ENCODE measurements at regions not wholly inside any gene's neighbourhood (a gene's known extent, or its start where the extent isn't known, plus 50 kb on each side); places are given as distances from the start of the nearest gene placed in this dataset.
"Not testable (repeated sequence)": the region's sequence is repeated elsewhere in the genome, so short reads cannot be mapped to it uniquely, and the experiment has no call there.

DNA sequence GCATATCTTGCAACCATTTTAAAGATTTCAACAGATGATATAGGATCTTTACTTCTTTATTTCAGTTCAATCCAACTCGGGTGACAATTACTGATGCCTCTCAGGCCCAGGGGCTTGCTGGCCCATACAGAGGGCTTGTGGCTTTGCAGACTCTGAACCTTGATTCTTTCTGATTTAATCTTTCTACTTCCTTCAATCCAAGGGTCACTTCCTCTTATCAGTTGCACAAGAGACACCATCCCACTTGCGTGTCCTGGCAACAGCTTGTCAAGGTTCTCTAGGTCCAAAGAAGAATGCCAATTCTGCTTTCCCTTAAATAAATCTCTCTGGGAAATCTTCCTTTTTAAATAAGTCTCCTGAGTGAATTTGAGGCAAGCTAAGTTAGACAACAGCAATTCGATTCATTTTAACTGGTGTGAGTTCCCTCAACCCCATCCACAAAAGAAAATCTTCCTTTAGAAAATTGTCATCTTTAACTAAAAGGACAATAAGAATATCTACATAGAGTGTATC lies 75.1 kb upstream of the KIF2A start:
- not testable (repeated sequence) for DNase-seq (ENCODE audit: low read depth)

DNA sequence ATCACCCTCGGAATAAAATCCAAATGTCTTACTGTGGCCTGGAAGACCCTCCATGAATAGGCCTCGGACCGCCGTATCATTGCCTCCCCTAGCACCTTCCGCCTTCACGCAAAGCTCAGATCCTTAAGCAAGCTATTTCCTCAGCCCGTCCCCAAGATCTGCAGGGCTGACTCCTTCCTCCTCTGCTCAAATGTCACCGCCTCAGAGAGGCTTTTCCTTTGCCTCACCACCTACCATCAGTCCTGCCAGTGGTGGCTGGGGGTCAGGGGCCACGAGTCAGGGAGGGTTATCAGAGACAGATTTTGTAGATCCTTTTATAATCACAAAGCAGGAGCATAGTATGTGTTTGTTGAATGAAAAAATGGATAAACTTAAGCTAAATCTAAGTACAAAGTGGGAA lies 74.4 kb upstream of the KIF2A start:
- no peak for DNase-seq (ENCODE audit: low read depth)

DNA sequence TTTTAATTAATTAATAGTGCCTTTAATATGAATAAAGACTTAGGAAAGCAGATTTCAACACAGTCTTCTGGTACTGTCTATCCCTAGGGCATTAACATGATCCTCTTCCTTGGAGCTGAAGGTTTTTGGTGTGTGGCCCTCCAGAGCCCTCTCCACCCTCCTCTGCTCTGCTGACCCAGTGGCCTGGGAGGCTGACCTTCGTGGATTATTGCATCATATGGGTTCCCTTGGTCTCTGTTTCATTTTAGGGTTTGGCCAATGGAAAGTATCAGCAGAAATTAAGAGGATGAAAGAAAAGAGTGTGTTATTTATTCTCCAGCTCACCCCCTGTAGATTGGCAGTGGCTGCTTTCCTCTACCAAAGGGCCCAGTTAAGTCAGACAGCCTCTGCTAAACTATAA lies 73.8 kb upstream of the KIF2A start:
- not testable (repeated sequence) for DNase-seq (ENCODE audit: low read depth)

DNA sequence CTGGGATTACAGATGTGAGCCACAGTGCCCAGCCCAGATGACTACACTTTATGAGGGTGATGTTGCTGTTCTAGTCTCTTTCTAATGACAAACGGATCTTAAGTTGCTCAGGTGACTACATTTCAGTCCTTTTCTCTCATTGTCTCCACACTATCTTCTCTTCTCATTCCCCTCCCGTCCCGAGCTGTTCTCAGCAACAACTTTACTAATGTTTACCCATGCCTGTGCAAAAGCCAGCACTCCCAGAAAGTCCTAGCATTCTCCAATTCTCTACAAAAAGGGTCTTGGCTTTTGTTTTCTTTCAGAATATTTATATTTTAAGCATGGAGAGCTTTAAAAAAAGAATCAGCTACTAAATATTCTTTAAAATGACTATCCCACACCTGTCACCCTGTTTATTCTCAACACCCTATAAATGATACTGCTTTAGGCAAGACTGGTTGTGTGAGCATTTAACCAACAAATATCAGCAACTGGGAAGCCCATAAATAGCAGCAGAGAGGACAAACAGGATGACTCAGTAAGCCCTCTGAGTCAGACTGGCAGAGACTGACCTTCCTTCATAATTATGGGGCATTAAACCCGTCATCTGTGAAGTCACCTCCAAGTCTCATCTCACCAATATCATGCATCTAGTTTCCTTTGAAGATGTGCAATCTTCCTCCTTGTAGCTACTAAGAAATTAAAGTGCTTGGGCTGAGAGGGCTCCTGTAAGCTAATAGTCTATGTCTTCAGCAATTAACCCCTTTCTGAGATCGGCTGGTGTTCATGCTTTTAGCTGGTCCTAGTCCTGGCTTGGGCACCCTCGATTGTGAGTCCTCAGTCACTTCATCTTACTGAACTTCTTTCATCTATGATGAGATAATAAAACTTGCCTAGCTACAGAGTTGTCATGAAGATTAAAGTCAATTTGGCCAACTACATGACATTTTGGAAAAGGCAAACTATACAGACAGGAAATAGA lies 72.6 kb upstream of the KIF2A start:
- peak; percentile 55 for DNase-seq (ENCODE audit: low read depth)

DNA sequence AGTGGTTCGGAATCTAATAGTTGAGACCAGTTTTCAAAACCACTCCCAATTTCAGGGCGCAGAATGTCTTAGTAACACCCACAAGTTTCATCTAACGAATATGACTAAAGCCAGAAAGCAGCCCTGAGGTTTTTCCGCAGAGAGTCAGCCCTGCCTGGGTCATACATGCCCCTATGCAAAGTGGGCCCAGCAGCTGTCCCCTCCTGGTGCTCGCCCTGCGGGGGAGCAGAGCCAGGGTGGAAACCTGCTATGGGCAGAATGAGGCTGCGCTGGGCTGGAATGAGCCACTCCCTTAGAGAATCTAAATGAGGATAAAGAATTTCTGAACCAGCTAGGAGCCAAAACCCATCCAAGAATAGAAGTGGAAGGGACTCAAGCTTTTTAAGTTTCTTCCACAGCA lies 69.4 kb upstream of the KIF2A start:
- not testable (repeated sequence) for DNase-seq (ENCODE audit: low read depth)

DNA sequence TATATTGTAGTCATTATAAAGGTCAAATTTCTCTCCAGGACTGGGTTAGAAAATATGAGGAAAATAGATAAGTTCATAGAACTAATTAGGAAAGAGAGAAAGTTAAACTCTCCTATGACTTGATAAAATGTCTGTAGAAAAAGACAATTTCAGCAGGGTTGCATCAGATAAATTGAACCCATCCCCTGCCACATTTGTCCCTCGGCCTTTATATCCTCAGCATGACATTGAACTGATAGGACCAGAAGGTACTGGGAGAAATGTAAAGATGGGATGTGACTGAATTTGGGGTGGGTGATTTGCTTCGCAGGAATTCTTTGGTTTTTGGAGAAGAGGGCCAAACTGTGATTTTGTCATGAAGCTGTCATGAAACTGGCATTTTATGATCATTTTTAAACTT lies 68.1 kb upstream of the KIF2A start:
- not testable (repeated sequence) for DNase-seq (ENCODE audit: low read depth)

DNA sequence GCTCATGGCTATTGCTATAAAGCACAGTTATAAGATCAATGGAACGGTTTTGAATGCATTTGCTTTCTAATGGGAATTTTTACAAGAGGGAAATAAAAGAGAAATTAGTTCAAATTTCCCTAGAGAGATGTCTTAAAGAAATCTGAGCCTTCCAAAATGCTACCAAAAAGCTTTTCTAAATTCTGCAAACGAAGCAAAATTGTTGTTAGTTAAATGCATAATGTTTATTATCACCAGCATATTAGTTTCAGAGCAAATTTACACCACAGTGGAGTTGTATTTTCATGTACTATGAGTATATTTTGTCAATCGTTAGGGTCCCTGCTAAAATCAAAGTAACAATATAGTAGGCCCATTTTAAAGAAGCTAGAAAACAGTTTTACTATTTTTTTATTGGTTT lies 67.4 kb upstream of the KIF2A start:
- not testable (repeated sequence) for DNase-seq (ENCODE audit: low read depth)

DNA sequence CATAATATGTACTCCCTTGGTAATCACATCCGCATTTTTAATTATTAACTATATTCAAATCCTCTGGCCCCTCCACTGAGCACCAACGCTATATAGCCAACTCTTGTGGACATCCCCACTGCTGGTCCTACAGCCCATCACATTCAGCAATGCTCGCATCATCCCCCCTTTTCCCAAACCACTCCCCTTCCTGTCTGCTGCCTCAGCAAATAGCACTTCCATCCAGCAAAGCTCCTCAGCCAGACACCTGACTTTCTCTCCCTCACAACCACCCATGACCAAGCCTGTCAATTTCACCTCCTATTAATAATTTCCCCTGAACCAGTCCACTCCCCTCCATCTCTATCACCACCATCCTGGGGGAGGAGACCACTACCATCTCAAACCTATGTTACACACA lies 65.5 kb upstream of the KIF2A start:
- DNase-seq (ENCODE audit: low read depth), result not testable (repeated sequence)

DNA sequence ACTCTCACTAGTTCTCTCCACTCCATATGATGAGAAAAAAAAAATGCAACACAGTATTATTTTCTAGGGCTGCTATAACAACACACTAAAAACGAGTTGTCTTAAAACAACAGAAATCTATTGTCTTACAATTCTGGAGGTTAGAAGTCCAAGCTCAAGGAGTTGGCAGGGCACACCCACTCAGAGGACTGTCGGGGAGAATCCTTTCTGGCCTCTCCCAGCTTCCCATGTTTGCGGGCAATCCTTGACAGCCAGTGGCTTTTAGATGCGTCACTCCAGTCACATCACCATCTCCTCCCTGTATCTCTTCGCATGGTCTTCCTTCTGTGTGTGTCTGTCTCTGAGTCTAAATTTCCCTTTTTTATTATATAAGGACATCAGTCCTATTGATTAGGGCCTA lies 64.0 kb upstream of the KIF2A start:
- DNase-seq (ENCODE audit: low read depth), result not testable (repeated sequence)

DNA sequence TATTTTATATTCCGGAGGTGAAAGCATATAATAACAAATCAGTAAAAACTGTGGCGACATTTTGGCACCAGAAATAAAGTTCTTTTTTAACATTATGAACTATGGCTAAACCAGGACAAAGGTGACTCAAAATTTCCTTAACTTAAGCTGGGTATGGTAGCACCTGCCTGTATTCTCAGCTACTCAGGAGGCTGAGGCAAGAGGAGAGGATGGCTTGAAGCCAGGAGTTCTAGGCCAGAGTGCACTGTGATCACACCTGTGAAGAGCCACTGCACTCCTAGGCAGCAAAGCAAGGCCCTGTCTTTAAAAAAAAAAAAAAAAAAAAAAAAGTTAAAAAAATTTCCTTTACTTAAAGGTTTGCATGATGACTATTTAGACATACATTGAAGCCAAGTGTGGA lies 63.0 kb upstream of the KIF2A start:
- DNase-seq (ENCODE audit: low read depth), result not testable (repeated sequence)

DNA sequence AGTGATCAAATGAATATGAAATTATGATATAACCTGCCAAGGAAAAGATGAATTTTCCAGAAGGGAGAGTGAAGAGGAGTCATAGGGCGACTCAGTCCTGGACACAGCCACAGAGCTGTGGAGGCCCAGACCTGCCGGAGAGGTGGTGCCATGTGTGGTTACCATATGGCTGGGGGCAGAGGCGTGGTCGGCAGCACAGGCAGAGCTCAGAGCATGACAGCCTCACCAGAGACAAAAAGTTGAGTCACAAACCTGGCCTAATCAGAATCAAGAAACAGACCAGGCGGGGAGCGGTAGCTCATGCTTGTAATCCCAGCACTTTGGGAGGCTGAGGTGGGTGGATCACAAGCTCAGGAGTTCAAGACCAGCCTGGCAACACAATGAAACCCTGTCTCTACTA lies 57.8 kb upstream of the KIF2A start:
- not testable (repeated sequence) for DNase-seq (ENCODE audit: low read depth)

DNA sequence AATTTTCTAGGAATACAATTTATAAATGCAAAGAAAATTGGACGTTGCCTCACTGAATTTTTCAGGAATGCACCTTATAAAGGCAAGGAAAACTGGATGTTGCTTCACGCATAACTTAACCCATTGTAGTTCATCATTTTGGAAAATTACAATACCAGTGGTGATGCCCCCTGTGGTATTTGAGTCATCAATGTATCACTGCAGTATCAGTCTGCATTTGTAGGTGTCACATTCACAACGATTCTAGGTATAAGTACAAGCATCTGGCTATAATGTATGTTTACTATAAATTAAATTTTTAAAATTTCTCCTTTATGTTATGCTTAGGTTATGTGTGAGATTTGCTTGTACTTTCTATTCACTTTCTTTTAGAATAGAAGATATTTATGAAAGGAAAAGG lies 55.9 kb upstream of the KIF2A start:
- DNase-seq (ENCODE audit: low read depth), result not testable (repeated sequence)

DNA sequence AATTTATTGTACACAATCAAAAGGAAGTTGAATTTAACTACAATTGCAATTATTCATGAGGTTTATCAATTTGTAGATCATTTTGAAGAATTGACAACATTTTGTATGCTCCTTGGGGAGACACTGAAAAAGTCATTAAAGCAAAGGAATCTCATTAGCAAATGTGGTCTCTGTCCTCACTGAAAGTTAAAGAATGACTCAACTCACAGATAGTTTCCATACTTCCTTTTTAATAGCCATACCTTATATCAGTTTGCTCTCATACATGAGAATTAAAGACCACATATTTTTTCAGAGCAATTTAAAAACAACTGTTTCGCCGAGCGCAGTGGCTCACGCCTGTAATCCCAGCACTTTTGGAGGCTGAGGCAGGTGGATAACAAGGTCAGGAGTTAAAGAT lies 55.1 kb upstream of the KIF2A start:
- not testable (repeated sequence) for DNase-seq (ENCODE audit: low read depth)

DNA sequence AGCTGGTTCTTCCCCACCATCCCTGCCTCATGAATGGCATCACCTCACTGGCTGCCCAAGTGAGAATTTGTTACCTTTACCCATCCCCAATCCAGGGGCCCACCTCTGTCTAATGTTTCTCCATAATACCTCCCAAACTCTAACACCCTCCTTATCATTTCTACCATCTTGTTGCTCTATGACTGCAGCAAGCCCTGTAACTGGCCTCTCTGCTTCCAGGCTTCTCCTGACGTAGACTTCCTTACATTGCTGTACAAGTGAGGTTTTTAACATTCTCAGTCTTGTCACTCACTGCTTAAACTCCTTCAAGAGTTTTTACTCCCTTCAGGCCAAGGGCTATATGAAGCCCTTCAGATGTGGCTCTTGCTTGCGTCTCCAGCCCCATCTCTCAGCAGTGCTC lies 53.5 kb upstream of the KIF2A start:
- DNase-seq (ENCODE audit: low read depth), result not testable (repeated sequence)

DNA sequence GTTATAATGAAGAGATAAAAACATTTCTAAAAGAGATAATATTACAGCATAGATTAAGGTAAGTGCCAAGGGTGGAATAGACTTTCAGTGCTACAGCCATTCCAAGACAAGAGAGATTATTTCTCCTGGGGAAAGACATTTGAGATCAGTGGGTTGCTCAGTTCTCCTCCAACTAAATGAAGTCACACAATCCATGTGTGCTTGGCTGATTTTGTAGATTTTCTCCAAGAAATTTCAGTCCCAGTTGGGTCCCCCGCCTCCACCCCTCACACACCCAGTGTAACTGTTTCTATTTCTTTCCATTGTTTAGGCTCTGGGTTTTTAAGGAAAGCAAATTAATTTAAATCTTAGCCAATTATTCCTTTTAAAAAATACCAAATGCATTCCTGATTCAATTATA lies 50.5 kb upstream of the KIF2A start:
- not testable (repeated sequence) for DNase-seq (ENCODE audit: low read depth)

DNA sequence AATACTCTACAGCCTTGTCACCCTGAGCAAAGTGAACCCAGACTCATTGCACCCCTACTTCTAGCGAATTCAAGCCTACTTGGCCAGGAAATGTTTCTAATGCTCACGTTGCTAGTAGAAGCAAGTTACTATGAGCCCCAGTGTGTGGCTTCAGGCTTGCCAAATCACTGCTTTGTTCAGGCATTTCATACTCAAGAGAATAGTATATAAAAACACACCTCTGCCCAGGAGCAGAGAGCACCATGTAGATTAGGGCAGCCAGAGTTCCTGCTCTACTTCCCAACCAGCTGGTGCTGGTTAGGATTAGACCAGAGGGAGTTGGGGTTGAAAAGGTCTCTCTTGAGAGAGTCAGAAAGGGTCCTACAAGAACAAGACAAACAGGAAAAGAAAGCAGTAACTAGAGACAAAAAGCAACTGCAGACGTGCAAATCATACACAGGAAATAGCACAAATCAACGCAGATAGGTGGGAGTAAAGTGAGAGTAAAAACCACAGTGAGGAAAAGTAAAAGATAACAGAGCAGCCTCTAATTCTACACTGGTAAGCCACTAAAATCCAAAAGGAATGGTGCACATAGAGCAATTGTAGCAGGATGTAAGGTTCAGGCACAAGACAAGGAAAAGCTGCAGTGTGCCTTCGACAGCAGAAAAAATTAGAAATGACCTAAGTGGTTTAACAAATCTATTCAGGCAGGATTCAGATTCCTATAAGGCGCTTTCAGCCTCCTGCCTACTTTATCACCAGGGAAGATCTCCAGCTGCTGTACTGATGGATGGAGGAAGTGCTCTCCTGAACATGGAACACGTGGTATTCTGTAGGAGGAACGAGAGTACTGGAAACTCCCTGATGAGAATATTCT lies 49.6 kb upstream of the KIF2A start:
- peak; percentile 25 for DNase-seq (ENCODE audit: low read depth)

Data from amniotic epithelial cell (primary cell).